AG20443 (cell line): ENCODE measurements at regions not wholly inside any gene's neighbourhood (a gene's known extent, or its start where the extent isn't known, plus 50 kb on each side); places are given as distances from the start of the nearest gene placed in this dataset.

Experiments
- DNase-seq: peaks from one replicate; pipeline ENCODE4 v3.0.0; 2012; ENCODE audit warnings: low spot score, mixed read lengths

GRCh38 chr5:73228052-73228451 is 55.1 kb downstream of the TMEM174 start:
- DNase-seq, result no peak
